Body of pancreas (tissue), 4 donors: ENCODE measurements at regions not wholly inside any gene's neighbourhood (a gene's known extent, or its start where the extent isn't known, plus 50 kb on each side); places are given as distances from the start of the nearest gene placed in this dataset.

ENCODE experiments used
- POLR2A ChIP-seq, 3 donors: fragments of 450-650 bp; IDR thresholded peaks; one replicate each; pipeline ENCODE4 v1.6.1; 2016; ENCODE audit warnings: antibody characterized with exemption in 3 of 3, mild to moderate bottlenecking in 2 of 3
- TF ChIP-seq, protein P1 (sequence below), 7 experiments: fragments of 450-650 bp in 4 of 7; fragments of 200-600 bp in 3 of 7; sonication (generic) in 3 of 7; IDR thresholded peaks; one replicate each; pipeline ENCODE4 v1.5.1; 2016 to 2019; ENCODE audit warnings: antibody characterized with exemption in 7 of 7

DNA sequence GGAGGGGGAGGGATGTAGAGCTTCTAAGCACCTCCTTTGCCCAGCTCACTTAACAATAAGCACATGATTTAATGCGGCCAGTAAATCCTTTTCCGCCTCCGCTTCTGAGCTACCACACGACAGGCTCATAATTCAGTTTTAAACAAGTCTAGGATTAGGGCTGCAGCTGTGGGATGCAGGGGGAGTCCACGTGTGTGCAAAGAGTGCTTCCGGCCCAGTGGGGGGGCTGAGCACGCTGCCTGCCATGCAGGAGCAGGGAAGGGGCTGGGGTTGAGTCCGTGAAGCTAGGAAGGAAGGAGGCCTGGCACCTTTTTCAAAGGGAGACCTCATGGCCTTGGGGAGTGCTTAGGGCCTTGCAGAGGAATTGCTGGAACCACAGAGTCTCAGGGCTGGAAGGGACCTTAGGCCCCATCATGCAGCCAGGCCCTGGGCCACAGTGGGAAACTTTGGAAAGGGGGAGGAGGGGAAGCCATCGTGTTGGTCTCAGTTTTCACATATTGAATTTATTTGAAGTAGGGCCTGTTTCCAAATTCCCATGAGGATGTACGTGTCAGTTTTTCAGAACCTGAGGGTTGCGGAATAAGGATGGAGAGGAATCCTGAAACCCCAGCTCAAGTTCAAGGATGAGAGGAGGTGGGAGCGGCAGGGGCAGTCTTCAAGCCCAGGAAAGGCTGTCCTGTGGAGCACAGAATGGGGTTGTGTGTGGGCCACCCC is 96.1 kb downstream of the VEGFA start:
- TF ChIP-seq, protein P1, sequence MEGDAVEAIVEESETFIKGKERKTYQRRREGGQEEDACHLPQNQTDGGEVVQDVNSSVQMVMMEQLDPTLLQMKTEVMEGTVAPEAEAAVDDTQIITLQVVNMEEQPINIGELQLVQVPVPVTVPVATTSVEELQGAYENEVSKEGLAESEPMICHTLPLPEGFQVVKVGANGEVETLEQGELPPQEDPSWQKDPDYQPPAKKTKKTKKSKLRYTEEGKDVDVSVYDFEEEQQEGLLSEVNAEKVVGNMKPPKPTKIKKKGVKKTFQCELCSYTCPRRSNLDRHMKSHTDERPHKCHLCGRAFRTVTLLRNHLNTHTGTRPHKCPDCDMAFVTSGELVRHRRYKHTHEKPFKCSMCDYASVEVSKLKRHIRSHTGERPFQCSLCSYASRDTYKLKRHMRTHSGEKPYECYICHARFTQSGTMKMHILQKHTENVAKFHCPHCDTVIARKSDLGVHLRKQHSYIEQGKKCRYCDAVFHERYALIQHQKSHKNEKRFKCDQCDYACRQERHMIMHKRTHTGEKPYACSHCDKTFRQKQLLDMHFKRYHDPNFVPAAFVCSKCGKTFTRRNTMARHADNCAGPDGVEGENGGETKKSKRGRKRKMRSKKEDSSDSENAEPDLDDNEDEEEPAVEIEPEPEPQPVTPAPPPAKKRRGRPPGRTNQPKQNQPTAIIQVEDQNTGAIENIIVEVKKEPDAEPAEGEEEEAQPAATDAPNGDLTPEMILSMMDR (IDR thresholded peaks at IDR 0.05): no peak
- no peak for TF ChIP-seq POLR2A (IDR thresholded peaks at IDR 0.05)
